ENCODE measurements at regions not wholly inside any gene's neighbourhood (a gene's known extent, or its start where the extent isn't known, plus 50 kb on each side); places are given as distances from the start of the nearest gene placed in this dataset.

DNA sequence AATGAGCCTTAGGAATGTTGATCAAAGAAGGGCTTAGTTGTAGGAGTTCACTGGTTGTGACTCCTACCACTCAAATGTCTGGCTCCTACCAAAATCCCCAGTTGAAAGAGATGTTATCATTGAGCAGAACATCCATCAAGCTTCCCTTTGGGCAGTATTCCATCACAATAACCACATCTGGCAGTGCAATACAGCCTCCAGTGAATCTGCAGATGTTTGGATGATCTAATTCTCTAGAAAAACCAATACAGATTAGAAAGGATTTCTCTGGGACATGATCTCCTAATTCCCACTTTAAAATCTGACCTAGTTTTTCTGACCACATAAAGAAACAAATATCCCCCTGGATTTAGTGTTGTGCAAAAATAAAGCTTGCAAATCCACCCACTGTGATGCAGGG lies 81.6 kb downstream of the TMEM215 start:
- TF ChIP-seq POLR2A (IDR thresholded peaks at IDR 0.05; ENCODE audit: low read length) (no peak), GATA1 (IDR thresholded peaks at IDR 0.05; ENCODE audit: low read depth, low read length) (no peak)

Measured in erythroblast (primary cell).